ENCODE measurements at regions not wholly inside any gene's neighbourhood (a gene's known extent, or its start where the extent isn't known, plus 50 kb on each side); places are given as distances from the start of the nearest gene placed in this dataset.

- TF ChIP-seq, protein P1, sequence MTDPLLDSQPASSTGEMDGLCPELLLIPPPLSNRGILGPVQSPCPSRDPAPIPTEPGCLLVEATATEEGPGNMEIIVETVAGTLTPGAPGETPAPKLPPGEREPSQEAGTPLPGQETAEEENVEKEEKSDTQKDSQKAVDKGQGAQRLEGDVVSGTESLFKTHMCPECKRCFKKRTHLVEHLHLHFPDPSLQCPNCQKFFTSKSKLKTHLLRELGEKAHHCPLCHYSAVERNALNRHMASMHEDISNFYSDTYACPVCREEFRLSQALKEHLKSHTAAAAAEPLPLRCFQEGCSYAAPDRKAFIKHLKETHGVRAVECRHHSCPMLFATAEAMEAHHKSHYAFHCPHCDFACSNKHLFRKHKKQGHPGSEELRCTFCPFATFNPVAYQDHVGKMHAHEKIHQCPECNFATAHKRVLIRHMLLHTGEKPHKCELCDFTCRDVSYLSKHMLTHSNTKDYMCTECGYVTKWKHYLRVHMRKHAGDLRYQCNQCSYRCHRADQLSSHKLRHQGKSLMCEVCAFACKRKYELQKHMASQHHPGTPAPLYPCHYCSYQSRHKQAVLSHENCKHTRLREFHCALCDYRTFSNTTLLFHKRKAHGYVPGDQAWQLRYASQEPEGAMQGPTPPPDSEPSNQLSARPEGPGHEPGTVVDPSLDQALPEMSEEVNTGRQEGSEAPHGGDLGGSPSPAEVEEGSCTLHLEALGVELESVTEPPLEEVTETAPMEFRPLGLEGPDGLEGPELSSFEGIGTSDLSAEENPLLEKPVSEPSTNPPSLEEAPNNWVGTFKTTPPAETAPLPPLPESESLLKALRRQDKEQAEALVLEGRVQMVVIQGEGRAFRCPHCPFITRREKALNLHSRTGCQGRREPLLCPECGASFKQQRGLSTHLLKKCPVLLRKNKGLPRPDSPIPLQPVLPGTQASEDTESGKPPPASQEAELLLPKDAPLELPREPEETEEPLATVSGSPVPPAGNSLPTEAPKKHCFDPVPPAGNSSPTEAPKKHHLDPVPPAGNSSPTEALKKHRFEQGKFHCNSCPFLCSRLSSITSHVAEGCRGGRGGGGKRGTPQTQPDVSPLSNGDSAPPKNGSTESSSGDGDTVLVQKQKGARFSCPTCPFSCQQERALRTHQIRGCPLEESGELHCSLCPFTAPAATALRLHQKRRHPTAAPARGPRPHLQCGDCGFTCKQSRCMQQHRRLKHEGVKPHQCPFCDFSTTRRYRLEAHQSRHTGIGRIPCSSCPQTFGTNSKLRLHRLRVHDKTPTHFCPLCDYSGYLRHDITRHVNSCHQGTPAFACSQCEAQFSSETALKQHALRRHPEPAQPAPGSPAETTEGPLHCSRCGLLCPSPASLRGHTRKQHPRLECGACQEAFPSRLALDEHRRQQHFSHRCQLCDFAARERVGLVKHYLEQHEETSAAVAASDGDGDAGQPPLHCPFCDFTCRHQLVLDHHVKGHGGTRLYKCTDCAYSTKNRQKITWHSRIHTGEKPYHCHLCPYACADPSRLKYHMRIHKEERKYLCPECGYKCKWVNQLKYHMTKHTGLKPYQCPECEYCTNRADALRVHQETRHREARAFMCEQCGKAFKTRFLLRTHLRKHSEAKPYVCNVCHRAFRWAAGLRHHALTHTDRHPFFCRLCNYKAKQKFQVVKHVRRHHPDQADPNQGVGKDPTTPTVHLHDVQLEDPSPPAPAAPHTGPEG (CRISPR knock-in tag; IDR thresholded peaks at IDR 0.05), result no peak
- TF ChIP-seq GPBP1L1 (CRISPR knock-in tag; IDR thresholded peaks at IDR 0.05), result no peak
- TF ChIP-seq ZNF264 (CRISPR knock-in tag; IDR thresholded peaks at IDR 0.05), result no peak
- no peak for TF ChIP-seq ZNF512B (CRISPR knock-in tag; IDR thresholded peaks at IDR 0.05; ENCODE audit: borderline replicate concordance)
These were observed 216.0 kb downstream of the GJA1 start (continued) for GRCh38 chr6:121651420-121651819.
